GM10266 (cell line): ENCODE measurements at regions not wholly inside any gene's neighbourhood (a gene's known extent, or its start where the extent isn't known, plus 50 kb on each side); places are given as distances from the start of the nearest gene placed in this dataset.

Experiments
- DNase-seq: peaks from one replicate; pipeline ENCODE4 v3.0.0; 2012; ENCODE audit errors: extremely low spot score
- CTCF ChIP-seq: IDR thresholded peaks from 2 replicates; pipeline ENCODE4 v1.5.1; 2012; ENCODE audit warnings: mild to moderate bottlenecking, low read depth; ENCODE audit not compliant: control insufficient read depth, insufficient read depth; ENCODE audit errors: missing control alignments

DNA sequence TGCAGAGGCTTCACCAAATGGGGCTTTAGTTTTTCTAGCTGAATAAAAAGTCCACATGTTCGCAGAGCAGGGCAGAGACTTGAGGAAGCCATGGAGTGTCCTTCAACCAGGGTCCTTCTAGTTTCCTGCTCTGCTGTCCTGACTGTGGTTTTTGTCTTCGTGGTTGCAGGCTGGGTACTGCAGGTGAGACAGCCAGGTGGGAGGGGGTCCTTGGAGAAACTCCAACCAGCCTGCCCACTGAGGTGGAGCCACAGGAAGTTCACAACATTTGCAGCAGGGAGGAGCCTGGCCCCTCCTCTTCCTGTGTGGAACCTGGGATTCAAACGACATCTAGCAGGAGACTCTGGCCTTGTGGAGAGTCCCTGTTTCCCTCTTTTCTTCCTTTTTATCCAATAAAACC, 68.8 kb upstream of the MYLIP start:
- DNase-seq = no peak
- TF ChIP-seq CTCF = no peak

- TF ChIP-seq CTCF = no peak
- no peak for DNase-seq
Measured at GRCh38 chr6:16059496-16059895, 69.4 kb upstream of the MYLIP start.

- no peak for DNase-seq
- no peak for TF ChIP-seq CTCF
Measured at GRCh38 chr6:16058929-16059345, 69.9 kb upstream of the MYLIP start.

GRCh38 chr6:16058201-16058928, 70.5 kb upstream of the MYLIP start:
- no peak for DNase-seq
- no peak for TF ChIP-seq CTCF

DNA sequence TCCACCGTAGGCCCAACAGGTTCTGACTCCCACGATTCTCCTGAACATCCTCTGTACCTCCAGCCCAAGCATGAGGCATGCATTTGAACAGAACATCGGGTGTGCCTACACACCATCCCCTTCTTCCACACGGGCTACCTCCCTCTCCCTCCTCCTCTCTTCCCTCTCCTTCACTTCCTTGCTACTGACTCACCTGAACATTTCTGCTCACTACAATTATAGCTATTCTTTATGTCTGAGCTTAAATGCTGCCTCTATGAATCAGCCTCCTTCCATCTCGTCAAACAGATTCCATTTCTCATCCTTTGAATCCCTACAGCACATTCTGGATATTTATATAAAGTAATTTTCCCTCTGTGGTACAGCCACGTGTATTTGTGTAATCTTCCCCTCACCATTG, 71.4 kb upstream of the MYLIP start:
- no peak for DNase-seq
- no peak for TF ChIP-seq CTCF

DNA sequence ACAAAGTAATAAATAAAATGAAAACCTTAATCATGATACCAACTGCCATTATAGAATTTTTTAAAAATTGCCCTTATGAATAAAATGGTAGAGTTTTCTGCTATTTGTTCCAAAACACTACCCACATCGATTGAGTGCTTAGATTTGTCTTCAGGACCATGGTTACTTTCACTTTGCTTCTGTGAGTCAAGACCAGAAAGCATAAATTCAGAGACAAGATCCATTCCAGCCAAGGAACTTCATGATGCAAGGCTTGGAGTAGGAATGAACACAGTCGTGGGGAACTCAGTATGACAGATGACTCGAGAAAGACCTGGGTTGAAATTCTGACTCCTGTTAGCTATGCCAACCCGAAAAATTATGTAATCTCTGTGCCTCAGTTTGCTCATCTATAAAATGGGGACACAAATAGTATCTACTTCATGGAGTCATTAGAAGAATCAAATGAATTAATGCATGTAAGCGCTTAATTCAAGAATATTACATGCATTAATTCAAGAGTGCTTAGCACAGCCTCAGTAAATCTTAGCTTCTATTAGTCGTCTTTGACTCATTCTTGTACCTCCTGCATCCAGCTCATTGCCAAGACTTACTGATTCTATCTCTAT, 72.5 kb upstream of the MYLIP start:
- no peak for TF ChIP-seq CTCF

DNA sequence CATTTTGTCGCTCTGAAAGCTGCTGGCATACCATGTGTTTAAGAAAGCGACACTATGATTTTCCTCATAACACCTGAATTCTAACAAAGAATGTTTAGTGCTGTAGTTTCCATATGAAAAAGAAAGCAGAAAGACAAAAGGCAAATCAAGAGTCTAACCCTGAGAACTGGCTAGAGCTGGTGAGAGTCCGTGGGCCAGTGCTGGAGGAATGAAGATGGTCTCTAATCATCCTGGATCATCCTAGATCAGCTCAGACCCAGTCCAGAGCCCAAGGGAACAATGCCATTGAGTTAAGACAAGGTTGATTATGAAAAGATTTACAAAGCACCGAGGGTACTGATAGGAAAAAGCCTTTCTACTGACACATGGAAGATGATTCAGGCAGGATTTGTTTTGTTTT, 73.0 kb upstream of the MYLIP start:
- no peak for TF ChIP-seq CTCF
- DNase-seq = no peak

More for the DNA sequence above, 72.5 kb upstream of the MYLIP start:
- no peak for DNase-seq
